Testis (tissue), 2 donors: ENCODE measurements at regions not wholly inside any gene's neighbourhood (a gene's known extent, or its start where the extent isn't known, plus 50 kb on each side); places are given as distances from the start of the nearest gene placed in this dataset.

Experiments
- DNase-seq: peaks from one replicate; pipeline ENCODE4 v3.0.0-alpha.2; 2019
- H3K27ac ChIP-seq, 2 donors: fragments of 200-600 bp; sonication (generic); one replicate each; pipeline ENCODE4 v1.5.1; 2019
- H3K27me3 ChIP-seq: fragments of 200-600 bp; sonication (generic); one replicate; pipeline ENCODE4 v1.5.1; 2019
- H3K36me3 ChIP-seq: fragments of 200-600 bp; sonication (generic); one replicate; pipeline ENCODE4 v1.5.1; 2017; ENCODE audit warnings: low read depth; ENCODE audit errors: missing control alignments
- H3K4me1 ChIP-seq: fragments of 200-600 bp; sonication (generic); one replicate; pipeline ENCODE4 v1.5.1; 2019
- H3K4me3 ChIP-seq, 2 donors: fragments of 200-600 bp; sonication (generic); one replicate each; pipeline ENCODE4 v1.5.1; 2017 to 2019
- H3K9me3 ChIP-seq: fragments of 200-600 bp; sonication (generic); one replicate; pipeline ENCODE4 v1.5.1; 2017
- CTCF ChIP-seq, 3 experiments: fragments of 450-650 bp in 2 of 3; fragments of 200-600 bp in 1 of 3; sonication (generic) in 1 of 3; IDR thresholded peaks; one replicate each; pipeline ENCODE4 v1.5.1; 2016 to 2019; ENCODE audit warnings: antibody characterized with exemption in 3 of 3, mild to moderate bottlenecking in 2 of 3, moderate library complexity in 1 of 3
- POLR2A ChIP-seq: fragments of 450-650 bp; IDR thresholded peaks from one replicate; pipeline ENCODE4 v1.6.1; 2017; ENCODE audit warnings: antibody characterized with exemption, mild to moderate bottlenecking, moderate library complexity
- WGBS, 2 donors: methylation state at CpG; one replicate each; pipeline ENCODE4 v1.1.5; 2018; 5-methylcytosine and 5-hydroxymethylcytosine counted together
- intact Hi-C: fragments of 100-400 bp; cut with DNase I; formaldehyde crosslinking; loops from one replicate; pipeline ENCODE4 v1.15.1; 2023; ENCODE audit warnings: low total_unique reads

DNA sequence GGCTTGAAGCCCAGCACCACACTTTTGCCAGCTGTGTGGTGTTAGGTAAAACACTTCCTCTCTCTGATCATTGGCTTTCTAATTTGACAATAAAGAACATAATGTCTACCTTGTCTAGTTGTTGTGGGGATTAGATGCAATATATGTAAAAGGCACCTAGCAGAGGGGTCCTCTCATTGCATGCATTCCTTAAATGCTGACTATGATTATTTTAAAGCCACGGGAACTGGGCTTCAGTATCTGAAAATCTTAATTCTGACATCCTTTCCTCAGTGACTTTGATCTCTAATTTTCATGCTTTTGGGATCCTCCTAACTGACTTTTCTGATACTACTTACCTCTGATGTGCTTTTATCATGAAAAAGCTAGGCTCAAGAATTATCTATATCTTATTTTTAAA is 596.3 kb downstream of the TAFA4 start:
- 76 to 82% methylated on average over 1 of the region's 1 CpG for WGBS, 2 donors
- no peaks in the 10 kb centered on the region for H3K27me3 ChIP-seq

GRCh38 chr3:68334367-68334986 is 597.9 kb downstream of the TAFA4 start:
- WGBS, 2 donors = 80 to 81% methylated on average over 4 of the region's 4 CpGs
- H3K9me3 ChIP-seq = no peaks in the 10 kb centered on the region
- no peak for DNase-seq
- TF ChIP-seq CTCF (IDR thresholded peaks at IDR 0.05) (no peak), POLR2A (no peak)
- intact Hi-C loops = no loop called here
- H3K4me1 ChIP-seq = no peaks in the 10 kb centered on the region
- no peaks in the 10 kb centered on the region for H3K36me3 ChIP-seq
- H3K27me3 ChIP-seq = no peaks in the 10 kb centered on the region
- H3K27ac ChIP-seq = no peak overlapping the region
- H3K4me3 ChIP-seq = no peak overlapping the region

More for the DNA sequence above, 596.3 kb downstream of the TAFA4 start:
- no peak overlapping the region for H3K27ac ChIP-seq
- no peaks in the 10 kb centered on the region for H3K36me3 ChIP-seq
- no peaks in the 10 kb centered on the region for H3K9me3 ChIP-seq
- H3K4me3 ChIP-seq = no peak overlapping the region
- no peaks in the 10 kb centered on the region for H3K4me1 ChIP-seq
- DNase-seq = no peak
- intact Hi-C loops = no loop called here
- TF ChIP-seq CTCF (IDR thresholded peaks at IDR 0.05) (no peak), POLR2A (no peak)

- intact Hi-C loops = no loop called here
Measured at GRCh38 chr3:68328049-68328448, 604.3 kb downstream of the TAFA4 start.

DNA sequence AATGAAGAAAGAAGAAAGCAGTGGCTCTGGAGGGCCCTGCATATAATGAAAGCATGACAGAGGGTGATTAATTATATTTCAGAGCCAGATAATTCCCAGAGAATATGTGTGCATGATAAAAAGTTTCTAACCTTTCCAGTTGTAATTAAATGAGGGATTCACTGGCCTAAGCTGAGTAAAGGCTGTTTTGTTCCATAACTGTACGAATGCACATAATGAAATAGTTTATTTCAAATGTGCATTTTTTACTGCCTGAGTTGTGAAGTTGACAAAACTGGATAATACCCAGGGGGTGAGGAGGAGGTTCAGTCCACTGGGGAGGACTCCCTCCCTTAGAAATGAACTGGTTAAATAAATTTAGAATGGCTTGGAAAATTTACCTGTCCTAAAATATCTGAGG is 616.4 kb downstream of the TAFA4 start:
- H3K4me1 ChIP-seq = no peaks in the 10 kb centered on the region
- H3K27me3 ChIP-seq = no peaks in the 10 kb centered on the region
- H3K4me3 ChIP-seq = no peak overlapping the region
- DNase-seq = no peak
- H3K9me3 ChIP-seq = no peaks in the 10 kb centered on the region
- H3K36me3 ChIP-seq = no peaks in the 10 kb centered on the region
- TF ChIP-seq POLR2A (no peak), CTCF (IDR thresholded peaks at IDR 0.05) (no peak)
- intact Hi-C loops = no loop called here
- 69 to 83% methylated on average over 1 of the region's 1 CpG for WGBS, 2 donors
- H3K27ac ChIP-seq = no peak overlapping the region

More at GRCh38 chr3:68328049-68328448, 604.3 kb downstream of the TAFA4 start:
- no peak for DNase-seq
- Histone ChIP-seq H3K36me3 (no peaks in the 10 kb centered on the region), H3K9me3 (no peaks in the 10 kb centered on the region), H3K27ac (no peak overlapping the region), H3K4me1 (no peaks in the 10 kb centered on the region), H3K4me3 (no peak overlapping the region), H3K27me3 (no peaks in the 10 kb centered on the region)
- WGBS, 2 donors = 85 to 93% methylated on average over 3 of the region's 3 CpGs
- no peak for TF ChIP-seq CTCF (IDR thresholded peaks at IDR 0.05)
- no peak for TF ChIP-seq POLR2A

DNA sequence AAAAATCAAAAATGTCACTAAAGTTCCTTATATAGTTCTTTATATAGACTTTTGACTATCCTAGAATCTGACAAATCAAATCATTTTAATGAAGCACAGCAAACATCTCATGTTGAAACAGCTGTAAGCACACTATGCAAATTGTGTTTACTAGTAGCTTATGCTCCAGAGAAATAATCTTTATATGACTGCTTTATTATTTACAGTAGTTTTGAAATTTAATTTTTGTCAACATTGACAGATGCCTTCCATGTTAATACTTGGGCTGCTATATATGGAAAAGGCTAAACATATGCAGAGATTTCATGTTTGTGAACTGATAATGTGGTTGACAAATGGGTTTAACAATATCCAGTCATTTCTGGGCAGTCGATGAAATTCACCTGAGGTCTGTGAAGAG is 616.8 kb downstream of the TAFA4 start:
- intact Hi-C loops = no loop called here

More for the DNA sequence above, 616.8 kb downstream of the TAFA4 start:
- 79 to 80% methylated on average over 1 of the region's 1 CpG for WGBS, 2 donors
- Histone ChIP-seq H3K4me3 (no peak overlapping the region), H3K27ac (no peak overlapping the region), H3K9me3 (no peaks in the 10 kb centered on the region), H3K36me3 (no peaks in the 10 kb centered on the region), H3K27me3 (no peaks in the 10 kb centered on the region), H3K4me1 (no peaks in the 10 kb centered on the region)
- no peak for DNase-seq
- no peak for TF ChIP-seq POLR2A
- no peak for TF ChIP-seq CTCF (IDR thresholded peaks at IDR 0.05)
